PFSK-1 (cell line): ENCODE measurements at regions not wholly inside any gene's neighbourhood (a gene's known extent, or its start where the extent isn't known, plus 50 kb on each side); places are given as distances from the start of the nearest gene placed in this dataset.
A peak's percentile ranks its signal among the peaks of the same experiment; 100 is the strongest.

Source experiments
- FOXP2 ChIP-seq: optimal IDR thresholded peaks from 2 replicates; pipeline ENCODE3; 2011; ENCODE audit warnings: borderline replicate concordance, control low read depth, inconsistent platforms; ENCODE audit not compliant: insufficient read depth; ENCODE audit errors: extremely low read length, extremely low read depth
- POLR2AphosphoS5 ChIP-seq: IDR thresholded peaks from 2 replicates; pipeline ENCODE4 v1.6.1; 2012; ENCODE audit warnings: low read depth, mild to moderate bottlenecking, control low read depth, low read length, moderate library complexity
- REST ChIP-seq, 2 experiments: IDR thresholded peaks; 2 replicates each; pipeline versions ENCODE4 v1.6.1 to v1.8.0; 2011 to 2012; ENCODE audit warnings: low read depth in 2 of 2, low read length in 2 of 2, control low read depth in 1 of 2, inconsistent platforms in 1 of 2, mild to moderate bottlenecking in 1 of 2, moderate library complexity in 1 of 2; ENCODE audit not compliant: insufficient read depth in 1 of 2
- SIN3A ChIP-seq: IDR thresholded peaks from 2 replicates; pipeline ENCODE4 v1.6.1; 2012; ENCODE audit warnings: mild to moderate bottlenecking, low read length, moderate library complexity, borderline replicate concordance; ENCODE audit not compliant: insufficient read depth
- TAF1 ChIP-seq: IDR thresholded peaks from 2 replicates; pipeline ENCODE4 v1.6.1; 2012; ENCODE audit warnings: low read length, control low read depth, borderline replicate concordance; ENCODE audit not compliant: insufficient read depth

- TF ChIP-seq REST (IDR thresholded peaks at IDR 0.05; ENCODE audit: insufficient read depth in 1 of 2, low read depth in 2 of 2, low read length in 2 of 2), result peak in 1 of 2 experiments; percentile 65; a peak in 2 of 4 replicates
- no peak for TF ChIP-seq POLR2AphosphoS5
- TF ChIP-seq FOXP2, result no peak
- no peak for TF ChIP-seq SIN3A
- no peak for TF ChIP-seq TAF1
Measured at GRCh38 chr1:50257940-50258685, 149.4 kb downstream of the ELAVL4 start.

DNA sequence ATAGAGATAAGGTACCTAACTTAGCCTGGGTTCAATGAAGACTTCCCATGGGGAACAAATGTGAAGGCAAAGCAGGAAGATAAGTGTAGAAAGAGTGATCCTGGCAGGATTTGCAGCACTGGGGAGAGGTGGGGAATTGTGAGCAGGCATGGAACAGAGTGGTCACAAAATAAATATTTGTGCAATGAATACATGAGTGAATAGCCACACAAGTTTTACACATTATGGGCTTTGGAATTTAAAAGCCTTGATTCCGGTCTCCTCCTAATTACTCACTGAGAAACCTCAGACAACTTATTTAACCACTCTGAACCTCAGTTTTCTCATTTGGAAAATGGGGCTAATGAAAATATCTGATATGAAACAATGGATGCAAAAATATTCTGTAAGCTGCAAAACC, 148.3 kb downstream of the ELAVL4 start:
- TF ChIP-seq REST (IDR thresholded peaks at IDR 0.05; ENCODE audit: insufficient read depth in 1 of 2, low read depth in 2 of 2, low read length in 2 of 2) (no peak), TAF1 (no peak), POLR2AphosphoS5 (no peak), SIN3A (no peak), FOXP2 (no peak)
